HG03039 (cell line): ENCODE measurements at regions not wholly inside any gene's neighbourhood (a gene's known extent, or its start where the extent isn't known, plus 50 kb on each side); places are given as distances from the start of the nearest gene placed in this dataset.
A peak's percentile ranks its signal among the peaks of the same experiment; 100 is the strongest.
"Not testable (repeated sequence)": the region's sequence is repeated elsewhere in the genome, so short reads cannot be mapped to it uniquely, and the experiment has no call there.

Experiments
- ATAC-seq: cut with Tn5 transposase; IDR thresholded peaks from one replicate; pipeline ENCODE4 v1.9.1; 2021; ENCODE audit warnings: mild to moderate bottlenecking, moderate library complexity; ENCODE audit not compliant: unreplicated experiment

- no peak for ATAC-seq
Observed at GRCh38 chr16:16989368-16989767, 481.4 kb downstream of the XYLT1 start.

GRCh38 chr16:16991711-16992110 lies 479.0 kb downstream of the XYLT1 start:
- no peak for ATAC-seq

GRCh38 chr16:16992975-16993765 lies 477.6 kb downstream of the XYLT1 start:
- ATAC-seq, result no peak

- no peak for ATAC-seq
Observed at GRCh38 chr16:16994831-16995230, 475.9 kb downstream of the XYLT1 start.

- ATAC-seq, result no peak
Observed at GRCh38 chr16:16996827-16997226, 473.9 kb downstream of the XYLT1 start.

- ATAC-seq, result no peak
Observed at GRCh38 chr16:16997349-16997748, 473.4 kb downstream of the XYLT1 start.

GRCh38 chr16:17001471-17001870 lies 469.3 kb downstream of the XYLT1 start:
- no peak for ATAC-seq

- no peak for ATAC-seq
Observed at GRCh38 chr16:17002565-17002964, 468.2 kb downstream of the XYLT1 start.

GRCh38 chr16:17005963-17006362 lies 464.8 kb downstream of the XYLT1 start:
- ATAC-seq, result not testable (repeated sequence)

GRCh38 chr16:17011712-17012111 lies 459.0 kb downstream of the XYLT1 start:
- ATAC-seq, result no peak

GRCh38 chr16:17013038-17013437 lies 457.7 kb downstream of the XYLT1 start:
- no peak for ATAC-seq

- no peak for ATAC-seq
Observed at GRCh38 chr16:17014484-17015121, 456.2 kb downstream of the XYLT1 start.

- ATAC-seq, result no peak
Observed at GRCh38 chr16:17015702-17016101, 455.1 kb downstream of the XYLT1 start.

- no peak for ATAC-seq
Observed at GRCh38 chr16:17017442-17017841, 453.3 kb downstream of the XYLT1 start.

GRCh38 chr16:17018585-17018939 lies 452.2 kb downstream of the XYLT1 start:
- no peak for ATAC-seq

GRCh38 chr16:17019366-17019765 lies 451.4 kb downstream of the XYLT1 start:
- ATAC-seq, result no peak

GRCh38 chr16:17023606-17024005 lies 447.2 kb downstream of the XYLT1 start:
- no peak for ATAC-seq

GRCh38 chr16:17024514-17024913 lies 446.2 kb downstream of the XYLT1 start:
- no peak for ATAC-seq

GRCh38 chr16:17026600-17027242 lies 444.0 kb downstream of the XYLT1 start:
- peak; percentile 67 for ATAC-seq

GRCh38 chr16:17027488-17028129 lies 443.2 kb downstream of the XYLT1 start:
- no peak for ATAC-seq

- ATAC-seq, result no peak
Observed at GRCh38 chr16:17029602-17030350, 441.0 kb downstream of the XYLT1 start.
